Esophagus muscularis mucosa (tissue), 4 donors: ENCODE measurements at regions not wholly inside any gene's neighbourhood (a gene's known extent, or its start where the extent isn't known, plus 50 kb on each side); places are given as distances from the start of the nearest gene placed in this dataset.

Experiments
- DNase-seq: peaks from one replicate; pipeline ENCODE4 v3.0.0-alpha.2; 2017; ENCODE audit errors: extremely low spot score
- H3K27ac ChIP-seq, 4 donors: fragments of 200-600 bp; sonication (generic); replicated peaks in 1 of 4; 1 replicate in 3 of 4; 2 replicates in 1 of 4; pipeline ENCODE4 v1.5.1; 2016 to 2019; ENCODE audit warnings: mild to moderate bottlenecking in 1 of 4
- H3K27me3 ChIP-seq, 4 donors: fragments of 200-600 bp; sonication (generic); one replicate each; pipeline versions ENCODE4 v1.5.1 to v1.6.0; 2016 to 2019
- H3K36me3 ChIP-seq, 4 donors: fragments of 200-600 bp; sonication (generic); one replicate each; pipeline ENCODE4 v1.5.1; 2016 to 2019
- H3K4me1 ChIP-seq, 4 donors: fragments of 200-600 bp; sonication (generic); one replicate each; pipeline ENCODE4 v1.5.1; 2016 to 2019
- H3K4me3 ChIP-seq, 4 donors: fragments of 200-600 bp; sonication (generic); 1 replicate in 2 of 4; 2 replicates in 2 of 4; pipeline ENCODE4 v1.5.1; 2016 to 2019; ENCODE audit warnings: mild to moderate bottlenecking in 4 of 4, moderate library complexity in 1 of 4
- H3K9me3 ChIP-seq, 4 donors: fragments of 200-600 bp; sonication (generic); 1 replicate in 3 of 4; 2 replicates in 1 of 4; pipeline ENCODE4 v1.5.1; 2016 to 2019
- EP300 ChIP-seq: sonication (generic); formaldehyde crosslinking; IDR thresholded peaks from one replicate; pipeline ENCODE4 v1.6.1; 2017; ENCODE audit warnings: antibody characterized with exemption
- POLR2A ChIP-seq: fragments of 450-650 bp; IDR thresholded peaks from one replicate; pipeline ENCODE4 v1.6.1; 2017; ENCODE audit warnings: antibody characterized with exemption, moderate library complexity, mild to moderate bottlenecking, low read depth
- POLR2AphosphoS5 ChIP-seq, 2 donors: sonication (generic); formaldehyde crosslinking; IDR thresholded peaks; one replicate each; pipeline ENCODE4 v1.6.1; 2017; ENCODE audit warnings: antibody characterized with exemption in 2 of 2
- WGBS: methylation state at CpG from one replicate; pipeline ENCODE4 v1.1.5; 2018; 5-methylcytosine and 5-hydroxymethylcytosine counted together
- intact Hi-C: fragments of 100-400 bp; cut with DNase I; formaldehyde crosslinking; loops from one replicate; pipeline ENCODE4 v1.15.1; 2023
- TF ChIP-seq, protein P1 (sequence below), 3 experiments: fragments of 200-600 bp in 2 of 3; fragments of 450-650 bp in 1 of 3; sonication (generic) in 2 of 3; IDR thresholded peaks; one replicate each; pipeline ENCODE4 v1.5.1; 2017 to 2019; ENCODE audit warnings: antibody characterized with exemption in 3 of 3, mild to moderate bottlenecking in 2 of 3, moderate library complexity in 1 of 3

DNA sequence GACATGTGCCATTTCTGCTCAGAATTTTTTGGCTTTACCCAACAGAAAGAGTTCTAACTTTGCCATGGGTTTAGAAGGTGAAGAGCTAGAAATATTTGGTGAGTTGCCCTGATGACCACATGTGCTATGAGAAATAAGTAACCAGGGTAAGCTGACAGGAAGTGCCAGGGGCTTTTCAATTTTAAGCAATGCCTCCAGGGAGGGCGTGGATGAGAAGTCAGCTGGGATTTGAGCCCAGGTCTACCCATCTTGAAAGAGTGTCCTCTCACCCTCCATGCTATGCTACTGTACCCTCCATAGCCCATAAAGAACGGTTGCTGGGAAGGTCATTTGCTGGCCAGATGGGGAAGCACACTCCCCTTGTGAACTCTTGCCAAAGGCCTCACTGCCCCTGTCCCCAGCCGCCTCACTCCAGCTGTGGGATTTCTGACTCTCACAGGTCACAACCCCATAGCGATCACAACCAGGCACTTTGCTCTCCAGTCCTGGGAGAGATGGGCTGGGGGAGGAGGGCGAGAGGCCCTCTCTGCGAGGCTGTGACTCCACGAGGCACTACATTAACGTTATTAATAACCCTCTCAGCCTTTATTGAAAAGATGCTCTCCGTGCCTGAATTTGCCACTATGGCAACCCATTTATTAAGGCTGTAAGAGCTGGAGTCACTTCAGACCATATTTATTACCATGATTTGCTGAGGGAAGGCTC lies 291.1 kb downstream of the DHX35 start:
- Histone ChIP-seq H3K4me1 (no peaks in the 10 kb centered on the region), H3K27me3 (no peaks in the 10 kb centered on the region), H3K4me3 (no peak overlapping the region), H3K36me3 (no peaks in the 10 kb centered on the region), H3K9me3 (no peaks in the 10 kb centered on the region), H3K27ac (no peak overlapping the region)
- WGBS = 71% methylated on average over 9 of the region's 9 CpGs
- intact Hi-C loops = no loop called here
- no peak for DNase-seq
- TF ChIP-seq POLR2AphosphoS5 (IDR thresholded peaks at IDR 0.05) = no peak
- TF ChIP-seq POLR2A = no peak
- TF ChIP-seq, protein P1, sequence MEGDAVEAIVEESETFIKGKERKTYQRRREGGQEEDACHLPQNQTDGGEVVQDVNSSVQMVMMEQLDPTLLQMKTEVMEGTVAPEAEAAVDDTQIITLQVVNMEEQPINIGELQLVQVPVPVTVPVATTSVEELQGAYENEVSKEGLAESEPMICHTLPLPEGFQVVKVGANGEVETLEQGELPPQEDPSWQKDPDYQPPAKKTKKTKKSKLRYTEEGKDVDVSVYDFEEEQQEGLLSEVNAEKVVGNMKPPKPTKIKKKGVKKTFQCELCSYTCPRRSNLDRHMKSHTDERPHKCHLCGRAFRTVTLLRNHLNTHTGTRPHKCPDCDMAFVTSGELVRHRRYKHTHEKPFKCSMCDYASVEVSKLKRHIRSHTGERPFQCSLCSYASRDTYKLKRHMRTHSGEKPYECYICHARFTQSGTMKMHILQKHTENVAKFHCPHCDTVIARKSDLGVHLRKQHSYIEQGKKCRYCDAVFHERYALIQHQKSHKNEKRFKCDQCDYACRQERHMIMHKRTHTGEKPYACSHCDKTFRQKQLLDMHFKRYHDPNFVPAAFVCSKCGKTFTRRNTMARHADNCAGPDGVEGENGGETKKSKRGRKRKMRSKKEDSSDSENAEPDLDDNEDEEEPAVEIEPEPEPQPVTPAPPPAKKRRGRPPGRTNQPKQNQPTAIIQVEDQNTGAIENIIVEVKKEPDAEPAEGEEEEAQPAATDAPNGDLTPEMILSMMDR (IDR thresholded peaks at IDR 0.05) = no peak
- TF ChIP-seq EP300 = no peak

DNA sequence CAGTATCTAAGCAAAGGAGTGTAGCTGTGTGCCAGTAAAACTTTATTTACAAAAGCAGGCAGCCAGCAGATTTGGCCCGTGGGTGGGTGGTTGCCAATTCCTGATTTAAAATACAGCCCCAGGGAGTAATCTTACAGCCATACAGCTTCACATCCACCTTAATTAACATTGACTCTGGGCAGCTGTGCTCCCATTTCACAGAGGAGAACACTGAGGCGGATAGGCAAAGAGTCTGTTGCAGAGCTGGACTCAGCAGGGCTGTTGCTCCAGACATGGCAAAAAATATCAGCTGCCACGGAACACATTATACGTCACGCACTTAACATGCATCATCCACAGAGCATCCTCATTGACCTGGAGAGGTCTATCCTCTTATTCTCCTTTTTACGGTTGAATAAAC lies 289.9 kb downstream of the DHX35 start:
- no peaks in the 10 kb centered on the region for H3K36me3 ChIP-seq
- no peak overlapping the region for H3K27ac ChIP-seq
- DNase-seq = no peak
- no peaks in the 10 kb centered on the region for H3K27me3 ChIP-seq
- WGBS = 83% methylated on average over 6 of the region's 6 CpGs
- no peaks in the 10 kb centered on the region for H3K9me3 ChIP-seq
- no peaks in the 10 kb centered on the region for H3K4me1 ChIP-seq
- no peak overlapping the region for H3K4me3 ChIP-seq
- intact Hi-C loops = no loop called here
- TF ChIP-seq, protein P1 (IDR thresholded peaks at IDR 0.05) = no peak
- no peak for TF ChIP-seq POLR2A
- no peak for TF ChIP-seq POLR2AphosphoS5 (IDR thresholded peaks at IDR 0.05)
- TF ChIP-seq EP300 = no peak

DNA sequence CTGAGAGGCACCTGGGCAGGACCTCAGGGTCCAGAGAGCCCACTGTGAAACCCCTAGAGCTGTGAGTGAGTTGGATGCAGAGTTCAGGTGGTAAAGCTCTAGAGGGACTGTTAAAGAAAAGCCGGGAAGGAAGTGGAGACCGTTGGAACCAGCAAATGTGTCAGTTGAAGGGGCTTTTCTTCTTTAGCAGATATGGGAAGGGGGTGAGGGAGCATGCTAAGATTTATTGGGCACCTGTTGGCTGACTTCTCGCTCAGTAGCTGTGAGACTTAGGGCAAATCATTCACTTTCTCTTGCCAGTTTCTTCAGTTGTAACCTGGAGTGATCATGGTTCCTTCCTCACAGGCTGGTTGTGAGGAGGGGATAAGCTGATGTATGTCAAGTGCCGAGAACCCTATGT lies 287.7 kb downstream of the DHX35 start:
- intact Hi-C loops = no loop called here
- H3K4me1 ChIP-seq = no peaks in the 10 kb centered on the region
- 63% methylated on average over 4 of the region's 4 CpGs for WGBS
- no peak for DNase-seq
- TF ChIP-seq, protein P1 (IDR thresholded peaks at IDR 0.05) = no peak
- TF ChIP-seq POLR2AphosphoS5 (IDR thresholded peaks at IDR 0.05) (no peak), EP300 (no peak), POLR2A (no peak)
- no peaks in the 10 kb centered on the region for H3K36me3 ChIP-seq
- H3K9me3 ChIP-seq = no peaks in the 10 kb centered on the region
- H3K27me3 ChIP-seq = no peaks in the 10 kb centered on the region
- no peak overlapping the region for H3K4me3 ChIP-seq
- no peak overlapping the region for H3K27ac ChIP-seq

GRCh38 chr20:39248862-39249485 lies 286.8 kb downstream of the DHX35 start:
- no peak for TF ChIP-seq POLR2AphosphoS5 (IDR thresholded peaks at IDR 0.05)
- TF ChIP-seq EP300 = no peak
- TF ChIP-seq, protein P1 (IDR thresholded peaks at IDR 0.05) = no peak
- TF ChIP-seq POLR2A = no peak
- Histone ChIP-seq H3K9me3 (no peaks in the 10 kb centered on the region), H3K4me3 (no peak overlapping the region), H3K4me1 (no peaks in the 10 kb centered on the region), H3K36me3 (no peaks in the 10 kb centered on the region), H3K27ac (no peak overlapping the region), H3K27me3 (peaks cover 0 to 4% (median 0%) of the 10 kb centered on the region in 4 donors)
- DNase-seq = no peak
- intact Hi-C loops = no loop called here
